SK-N-SH treated with all-trans-retinoic acid at 6 μM for 48 hours (cell line): ENCODE measurements at regions not wholly inside any gene's neighbourhood (a gene's known extent, or its start where the extent isn't known, plus 50 kb on each side); places are given as distances from the start of the nearest gene placed in this dataset.

ENCODE experiments used
- ATAC-seq: fragments of 200-7000 bp; cut with Tn5 transposase; 3 replicates; pipeline ENCODE4 v1.9.1; 2020; ENCODE audit warnings: mild to moderate bottlenecking, moderate library complexity
- ARNTL ChIP-seq: fragments of 450-650 bp; formaldehyde crosslinking; IDR thresholded peaks from 2 replicates; pipeline ENCODE4 v1.5.0; 2020; ENCODE audit warnings: low read depth, mild to moderate bottlenecking, moderate library complexity, borderline replicate concordance
- BACH2 ChIP-seq: fragments of 250-450 bp; sonication (Bioruptor Pico); IDR thresholded peaks from 2 replicates; pipeline ENCODE4 v1.9.0; 2021; ENCODE audit warnings: mild to moderate bottlenecking, borderline replicate concordance
- CSDC2 ChIP-seq: fragments of 250-450 bp; sonication (Bioruptor Pico); IDR thresholded peaks from 2 replicates; pipeline ENCODE4 v1.5.0; 2020; ENCODE audit warnings: mild to moderate bottlenecking, moderate library complexity
- ESRRG ChIP-seq: fragments of 250-450 bp; sonication (Bioruptor Pico); IDR thresholded peaks from 2 replicates; pipeline ENCODE4 v1.6.1; 2021; ENCODE audit warnings: mild to moderate bottlenecking
- GLIS3 ChIP-seq: fragments of 250-450 bp; sonication (Bioruptor Pico); IDR thresholded peaks from 2 replicates; pipeline ENCODE4 v1.5.0; 2020; ENCODE audit warnings: mild to moderate bottlenecking, moderate library complexity
- ISL1 ChIP-seq: fragments of 250-450 bp; sonication (Bioruptor Pico); IDR thresholded peaks from 2 replicates; pipeline ENCODE4 v2.1.2; 2022; ENCODE audit warnings: mild to moderate bottlenecking, moderate library complexity
- OSR1 ChIP-seq: fragments of 250-450 bp; sonication (Bioruptor Pico); IDR thresholded peaks from 2 replicates; pipeline ENCODE4 v1.8.0; 2022; ENCODE audit warnings: moderate library complexity, mild to moderate bottlenecking, inconsistent platforms
- PPARA ChIP-seq: fragments of 250-450 bp; sonication (Bioruptor Pico); IDR thresholded peaks from 2 replicates; pipeline ENCODE4 v1.5.0; 2020; ENCODE audit warnings: mild to moderate bottlenecking, borderline replicate concordance
- RARB ChIP-seq: fragments of 250-450 bp; sonication (Bioruptor Pico); IDR thresholded peaks from 2 replicates; pipeline ENCODE4 v1.8.0; 2021; ENCODE audit warnings: mild to moderate bottlenecking, moderate library complexity
- SNAI2 ChIP-seq: fragments of 250-450 bp; sonication (Bioruptor Pico); IDR thresholded peaks from 2 replicates; pipeline ENCODE4 v1.5.0; 2020; ENCODE audit warnings: mild to moderate bottlenecking, moderate library complexity
- TCF4 ChIP-seq: fragments of 250-450 bp; sonication (Bioruptor Pico); IDR thresholded peaks from 2 replicates; pipeline ENCODE4 v1.8.0; 2021; ENCODE audit warnings: mild to moderate bottlenecking, moderate library complexity, borderline replicate concordance
- TOX ChIP-seq: fragments of 250-450 bp; sonication (Bioruptor Pico); IDR thresholded peaks from 2 replicates; pipeline ENCODE4 v1.8.0; 2021; ENCODE audit warnings: mild to moderate bottlenecking, moderate library complexity, borderline replicate concordance
- ZC3H10 ChIP-seq: fragments of 250-450 bp; sonication (Bioruptor Pico); IDR thresholded peaks from 2 replicates; pipeline ENCODE4 v1.5.1; 2021; ENCODE audit warnings: mild to moderate bottlenecking, moderate library complexity
- ZFP3 ChIP-seq: fragments of 250-450 bp; sonication (Bioruptor Pico); IDR thresholded peaks from 2 replicates; pipeline ENCODE4 v1.5.0; 2020; ENCODE audit warnings: mild to moderate bottlenecking, moderate library complexity
- ZFP30 ChIP-seq: fragments of 450-650 bp; formaldehyde crosslinking; IDR thresholded peaks from 2 replicates; pipeline ENCODE4 v1.5.0; 2022; ENCODE audit warnings: mild to moderate bottlenecking, moderate library complexity
- ZNF565 ChIP-seq: fragments of 450-650 bp; formaldehyde crosslinking; conservative IDR thresholded peaks from 2 replicates; pipeline ENCODE4 v1.5.0; 2020; ENCODE audit warnings: low read depth, mild to moderate bottlenecking, moderate library complexity
- ZNF70 ChIP-seq: fragments of 450-650 bp; formaldehyde crosslinking; IDR thresholded peaks from 2 replicates; pipeline ENCODE4 v1.5.0; 2020; ENCODE audit warnings: mild to moderate bottlenecking, moderate library complexity
- ZNF8 ChIP-seq: fragments of 450-650 bp; formaldehyde crosslinking; IDR thresholded peaks from 2 replicates; pipeline ENCODE4 v1.5.0; 2020; ENCODE audit warnings: mild to moderate bottlenecking, moderate library complexity
- TF ChIP-seq, protein P1 (sequence below): fragments of 250-450 bp; sonication (Bioruptor Pico); IDR thresholded peaks from 2 replicates; pipeline ENCODE4 v1.8.0; 2021; ENCODE audit warnings: low read depth, mild to moderate bottlenecking, moderate library complexity, borderline replicate concordance
- TF ChIP-seq, protein P2 (sequence below): fragments of 250-450 bp; sonication (Bioruptor Pico); IDR thresholded peaks from 2 replicates; pipeline ENCODE4 v1.5.1; 2021; ENCODE audit warnings: mild to moderate bottlenecking, moderate library complexity
- TF ChIP-seq, protein P3 (sequence below): fragments of 250-450 bp; sonication (Bioruptor Pico); IDR thresholded peaks from 2 replicates; pipeline ENCODE4 v1.8.0; 2020; ENCODE audit warnings: mild to moderate bottlenecking, moderate library complexity, borderline replicate concordance
- TF ChIP-seq, protein P4 (sequence below): fragments of 250-450 bp; sonication (Bioruptor Pico); IDR thresholded peaks from 2 replicates; pipeline ENCODE4 v1.5.1; 2020; ENCODE audit warnings: low read depth, mild to moderate bottlenecking, moderate library complexity

DNA sequence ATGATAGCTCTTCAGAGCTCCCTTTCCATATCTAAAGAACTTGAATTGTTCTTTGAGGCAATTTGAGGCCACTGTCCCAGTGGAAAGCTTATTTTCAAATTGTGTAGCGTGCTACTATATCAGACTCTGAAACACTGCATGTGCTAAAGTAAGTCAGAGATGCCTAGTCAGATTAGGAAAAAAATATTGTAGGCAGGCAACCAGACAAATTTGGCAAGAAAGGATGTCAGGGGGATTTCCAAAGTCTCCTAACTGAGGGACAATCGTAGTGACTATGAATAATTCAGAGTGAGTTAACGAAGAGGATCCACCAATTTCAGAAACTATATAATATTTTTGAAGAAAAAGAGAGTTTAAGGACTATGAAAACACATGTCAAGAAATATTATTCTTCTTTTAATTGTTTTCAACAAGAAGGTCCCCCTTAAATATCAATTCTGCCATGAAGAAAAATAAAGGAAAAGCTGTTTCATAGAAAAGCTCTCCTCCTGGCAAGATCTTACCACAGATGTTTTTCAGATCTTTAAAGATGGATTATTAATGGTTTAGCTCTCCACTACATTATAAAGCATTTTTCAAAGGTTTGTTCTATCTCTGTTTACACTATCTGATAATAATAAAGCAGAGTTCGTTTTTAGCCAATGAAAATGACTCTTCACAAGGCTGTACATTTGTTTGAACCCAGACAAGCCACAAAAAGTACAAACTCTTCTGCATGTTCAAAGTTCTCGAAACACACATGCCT, 273.5 kb upstream of the PTGER4 start:
- TF ChIP-seq, protein P1, sequence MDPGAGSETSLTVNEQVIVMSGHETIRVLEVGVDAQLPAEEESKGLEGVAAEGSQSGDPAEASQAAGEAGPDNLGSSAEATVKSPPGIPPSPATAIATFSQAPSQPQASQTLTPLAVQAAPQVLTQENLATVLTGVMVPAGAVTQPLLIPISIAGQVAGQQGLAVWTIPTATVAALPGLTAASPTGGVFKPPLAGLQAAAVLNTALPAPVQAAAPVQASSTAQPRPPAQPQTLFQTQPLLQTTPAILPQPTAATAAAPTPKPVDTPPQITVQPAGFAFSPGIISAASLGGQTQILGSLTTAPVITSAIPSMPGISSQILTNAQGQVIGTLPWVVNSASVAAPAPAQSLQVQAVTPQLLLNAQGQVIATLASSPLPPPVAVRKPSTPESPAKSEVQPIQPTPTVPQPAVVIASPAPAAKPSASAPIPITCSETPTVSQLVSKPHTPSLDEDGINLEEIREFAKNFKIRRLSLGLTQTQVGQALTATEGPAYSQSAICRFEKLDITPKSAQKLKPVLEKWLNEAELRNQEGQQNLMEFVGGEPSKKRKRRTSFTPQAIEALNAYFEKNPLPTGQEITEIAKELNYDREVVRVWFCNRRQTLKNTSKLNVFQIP, result no peak
- TF ChIP-seq PPARA (no peak), ARNTL (CRISPR knock-in tag) (no peak), OSR1 (CRISPR knock-in tag) (no peak), ZNF565 (CRISPR knock-in tag) (no peak), ESRRG (CRISPR knock-in tag) (no peak), RARB (CRISPR knock-in tag) (no peak), ZFP3 (CRISPR knock-in tag) (no peak), ZFP30 (no peak), TOX (CRISPR knock-in tag) (no peak), CSDC2 (CRISPR knock-in tag) (no peak), ISL1 (CRISPR knock-in tag) (no peak), SNAI2 (CRISPR knock-in tag) (no peak)
- TF ChIP-seq, protein P2, sequence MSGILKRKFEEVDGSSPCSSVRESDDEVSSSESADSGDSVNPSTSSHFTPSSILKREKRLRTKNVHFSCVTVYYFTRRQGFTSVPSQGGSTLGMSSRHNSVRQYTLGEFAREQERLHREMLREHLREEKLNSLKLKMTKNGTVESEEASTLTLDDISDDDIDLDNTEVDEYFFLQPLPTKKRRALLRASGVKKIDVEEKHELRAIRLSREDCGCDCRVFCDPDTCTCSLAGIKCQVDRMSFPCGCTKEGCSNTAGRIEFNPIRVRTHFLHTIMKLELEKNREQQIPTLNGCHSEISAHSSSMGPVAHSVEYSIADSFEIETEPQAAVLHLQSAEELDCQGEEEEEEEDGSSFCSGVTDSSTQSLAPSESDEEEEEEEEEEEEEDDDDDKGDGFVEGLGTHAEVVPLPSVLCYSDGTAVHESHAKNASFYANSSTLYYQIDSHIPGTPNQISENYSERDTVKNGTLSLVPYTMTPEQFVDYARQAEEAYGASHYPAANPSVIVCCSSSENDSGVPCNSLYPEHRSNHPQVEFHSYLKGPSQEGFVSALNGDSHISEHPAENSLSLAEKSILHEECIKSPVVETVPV (CRISPR knock-in tag), result no peak
- TF ChIP-seq, protein P3, sequence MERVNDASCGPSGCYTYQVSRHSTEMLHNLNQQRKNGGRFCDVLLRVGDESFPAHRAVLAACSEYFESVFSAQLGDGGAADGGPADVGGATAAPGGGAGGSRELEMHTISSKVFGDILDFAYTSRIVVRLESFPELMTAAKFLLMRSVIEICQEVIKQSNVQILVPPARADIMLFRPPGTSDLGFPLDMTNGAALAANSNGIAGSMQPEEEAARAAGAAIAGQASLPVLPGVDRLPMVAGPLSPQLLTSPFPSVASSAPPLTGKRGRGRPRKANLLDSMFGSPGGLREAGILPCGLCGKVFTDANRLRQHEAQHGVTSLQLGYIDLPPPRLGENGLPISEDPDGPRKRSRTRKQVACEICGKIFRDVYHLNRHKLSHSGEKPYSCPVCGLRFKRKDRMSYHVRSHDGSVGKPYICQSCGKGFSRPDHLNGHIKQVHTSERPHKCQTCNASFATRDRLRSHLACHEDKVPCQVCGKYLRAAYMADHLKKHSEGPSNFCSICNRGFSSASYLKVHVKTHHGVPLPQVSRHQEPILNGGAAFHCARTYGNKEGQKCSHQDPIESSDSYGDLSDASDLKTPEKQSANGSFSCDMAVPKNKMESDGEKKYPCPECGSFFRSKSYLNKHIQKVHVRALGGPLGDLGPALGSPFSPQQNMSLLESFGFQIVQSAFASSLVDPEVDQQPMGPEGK, result no peak

DNA sequence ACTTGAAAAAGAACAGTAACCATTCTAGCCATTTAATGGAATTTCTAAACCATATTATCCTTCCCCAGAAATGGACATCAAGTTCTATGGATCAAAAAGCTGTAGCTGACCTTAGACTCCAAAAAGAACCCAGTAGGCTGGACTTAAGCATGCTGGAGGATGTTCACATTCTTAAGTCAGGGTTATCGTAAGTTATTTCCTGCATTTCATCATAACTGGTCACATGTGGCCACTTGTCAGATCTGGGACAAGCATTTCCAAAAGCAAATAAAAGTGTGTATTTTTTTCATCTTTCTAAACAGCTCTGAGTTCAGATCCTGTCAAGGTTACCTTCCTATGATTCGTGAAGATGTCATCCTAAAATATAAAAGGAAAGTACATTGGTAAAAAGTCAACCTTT, 274.5 kb upstream of the PTGER4 start:
- TF ChIP-seq ARNTL (CRISPR knock-in tag) (no peak), ESRRG (CRISPR knock-in tag) (no peak), ZFP30 (no peak), OSR1 (CRISPR knock-in tag) (no peak), ZC3H10 (CRISPR knock-in tag) (no peak), TOX (CRISPR knock-in tag) (no peak), ZNF70 (CRISPR knock-in tag) (no peak), ZFP3 (CRISPR knock-in tag) (no peak), TCF4 (no peak), SNAI2 (CRISPR knock-in tag) (no peak), ZNF565 (CRISPR knock-in tag) (no peak), CSDC2 (CRISPR knock-in tag) (no peak), BACH2 (CRISPR knock-in tag) (no peak), PPARA (no peak), GLIS3 (CRISPR knock-in tag) (no peak), ZNF8 (no peak)
- TF ChIP-seq, protein P1, result no peak
- TF ChIP-seq, protein P4, sequence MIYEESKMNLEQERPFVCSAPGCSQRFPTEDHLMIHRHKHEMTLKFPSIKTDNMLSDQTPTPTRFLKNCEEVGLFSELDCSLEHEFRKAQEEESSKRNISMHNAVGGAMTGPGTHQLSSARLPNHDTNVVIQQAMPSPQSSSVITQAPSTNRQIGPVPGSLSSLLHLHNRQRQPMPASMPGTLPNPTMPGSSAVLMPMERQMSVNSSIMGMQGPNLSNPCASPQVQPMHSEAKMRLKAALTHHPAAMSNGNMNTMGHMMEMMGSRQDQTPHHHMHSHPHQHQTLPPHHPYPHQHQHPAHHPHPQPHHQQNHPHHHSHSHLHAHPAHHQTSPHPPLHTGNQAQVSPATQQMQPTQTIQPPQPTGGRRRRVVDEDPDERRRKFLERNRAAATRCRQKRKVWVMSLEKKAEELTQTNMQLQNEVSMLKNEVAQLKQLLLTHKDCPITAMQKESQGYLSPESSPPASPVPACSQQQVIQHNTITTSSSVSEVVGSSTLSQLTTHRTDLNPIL (CRISPR knock-in tag), result no peak
- TF ChIP-seq, protein P3, result no peak
- ATAC-seq, result no peak

More for the DNA sequence above, 273.5 kb upstream of the PTGER4 start:
- ATAC-seq, result no peak
